Right ventricle myocardium superior (tissue), 1 donor: ENCODE measurements at regions not wholly inside any gene's neighbourhood (a gene's known extent, or its start where the extent isn't known, plus 50 kb on each side); places are given as distances from the start of the nearest gene placed in this dataset.

Source experiments
- ATAC-seq: fragments of 200-7000 bp; cut with Tn5 transposase; one replicate; pipeline ENCODE4 v1.9.1; 2020; ENCODE audit warnings: mild to moderate bottlenecking; ENCODE audit not compliant: poor library complexity
- DNase-seq: peaks from one replicate; pipeline ENCODE4 v3.0.0-alpha.2; 2020
- intact Hi-C: fragments of 100-400 bp; cut with DNase I; formaldehyde crosslinking; loops from one replicate; pipeline ENCODE4 v1.11.2; 2022
- donor health status: DM: no; HTN: yes; CAD: no; lungs with severe emphysema.

DNA sequence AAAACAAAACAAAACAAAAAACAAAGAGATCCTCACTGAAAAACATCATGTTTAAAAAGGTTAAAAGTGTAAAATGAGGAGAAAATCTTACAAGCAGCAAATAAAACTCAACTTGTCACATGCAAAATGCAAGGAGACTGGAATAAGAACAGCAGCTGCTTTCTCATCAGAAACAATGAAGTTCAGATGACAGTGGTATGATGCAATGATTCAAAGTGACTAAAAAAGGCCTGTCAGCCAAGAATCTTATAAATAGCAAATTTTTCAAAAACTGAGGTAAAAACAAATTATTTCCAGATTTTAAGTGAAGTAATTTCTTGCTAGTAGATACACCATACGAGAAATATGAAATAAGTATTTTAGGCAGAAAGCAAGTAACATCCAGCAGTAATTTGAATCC lies 68.6 kb upstream of the EPHA3 start:
- ATAC-seq (no peak), DNase-seq (no peak)
- intact Hi-C loops, result no loop called here

DNA sequence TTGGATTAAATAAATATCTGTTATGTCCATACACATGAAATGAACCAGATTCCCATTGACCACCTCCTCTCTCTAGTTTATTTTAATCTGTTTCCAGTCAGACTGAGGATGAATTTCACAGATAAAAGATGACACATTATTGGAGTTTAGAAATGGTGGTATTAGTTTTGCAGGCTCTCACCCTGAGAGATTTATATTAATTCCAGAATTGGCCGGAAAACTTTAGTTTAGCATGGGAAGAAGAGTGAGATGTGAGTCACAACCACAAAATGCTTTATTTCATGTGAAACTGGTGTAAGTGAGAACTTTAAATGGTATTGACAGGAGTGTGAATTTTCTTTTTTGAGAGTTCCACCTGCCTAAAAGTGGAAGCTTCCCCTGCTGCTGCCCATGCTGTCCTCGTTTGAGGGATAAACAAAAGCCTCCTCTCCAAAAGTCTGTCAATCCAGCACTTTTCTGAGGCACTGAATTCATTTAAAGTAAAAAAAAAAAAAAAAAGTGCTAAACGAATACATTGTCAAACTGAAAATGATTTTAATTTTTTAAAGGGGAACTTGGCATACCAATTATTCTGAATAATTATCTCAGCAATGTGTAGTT lies 65.1 kb upstream of the EPHA3 start:
- ATAC-seq (no peak), DNase-seq (no peak)
- intact Hi-C loops, result no loop called here

DNA sequence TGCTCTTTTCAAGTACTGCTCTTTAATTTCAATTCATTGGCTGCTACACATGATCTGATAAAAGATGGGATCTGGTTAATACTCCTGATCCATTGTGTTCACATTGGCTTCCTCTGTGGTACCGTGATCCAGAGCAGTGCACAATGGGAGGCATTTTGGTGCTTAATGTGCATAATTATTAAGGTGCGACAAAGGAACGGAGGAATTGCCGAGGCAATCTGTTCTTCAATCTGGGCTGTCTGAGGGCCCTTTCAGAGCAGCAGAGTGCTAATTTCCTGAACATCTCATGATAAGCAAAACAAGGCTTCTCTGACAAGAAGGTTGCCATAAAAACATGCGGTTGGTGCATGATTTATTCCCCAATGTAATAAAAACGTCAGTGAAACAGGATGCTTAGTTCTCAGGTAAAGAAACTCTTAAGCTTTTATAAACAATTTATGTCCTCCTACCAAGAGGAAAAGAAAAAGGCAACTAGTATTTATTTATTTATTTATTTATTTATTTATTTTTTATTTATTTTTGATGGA lies 64.0 kb upstream of the EPHA3 start:
- no peak for DNase-seq
- ATAC-seq, result no peak
- intact Hi-C loops, result no loop called here

DNA sequence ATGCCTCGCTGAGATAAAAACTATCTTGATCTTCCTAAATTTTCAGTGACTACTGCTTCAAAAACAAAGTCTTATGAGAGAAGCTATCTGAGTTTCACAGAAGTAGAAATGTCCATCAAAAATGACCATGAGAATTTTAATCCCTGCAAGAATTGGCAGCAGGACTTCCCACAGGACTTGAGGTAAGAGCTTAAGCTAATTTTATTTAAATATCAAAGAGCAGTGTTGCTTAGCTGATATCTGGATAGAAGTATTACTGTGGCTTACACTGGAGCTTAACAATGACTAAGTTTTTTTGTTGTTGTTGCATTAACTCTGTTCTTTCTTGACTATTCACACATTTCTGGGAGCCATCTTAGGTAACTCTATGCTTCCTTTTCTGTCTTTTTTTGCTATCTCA lies 60.8 kb upstream of the EPHA3 start:
- no peak for DNase-seq
- no peak for ATAC-seq
- intact Hi-C loops, result no loop called here

DNA sequence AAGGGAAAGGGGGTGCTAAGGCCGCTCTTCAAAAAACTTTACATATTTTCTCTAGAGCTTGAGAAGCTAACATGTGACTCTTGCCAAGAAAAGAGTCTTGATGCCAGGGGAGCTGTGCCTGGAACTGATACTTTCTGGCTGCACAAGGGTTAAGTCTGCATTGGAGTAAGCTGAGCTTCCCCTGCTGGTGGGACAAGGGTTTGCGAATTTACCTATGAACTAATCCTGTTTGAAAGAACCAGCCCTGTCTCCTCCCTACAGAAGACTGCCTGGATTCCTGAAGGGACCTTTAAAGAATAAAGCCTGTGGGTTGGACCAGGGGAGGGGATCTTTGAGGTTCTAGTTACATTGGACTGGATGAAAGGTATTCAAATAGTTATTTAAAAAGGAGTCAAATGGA lies 58.3 kb upstream of the EPHA3 start:
- ATAC-seq, result no peak
- no peak for DNase-seq
- intact Hi-C loops, result no loop called here

DNA sequence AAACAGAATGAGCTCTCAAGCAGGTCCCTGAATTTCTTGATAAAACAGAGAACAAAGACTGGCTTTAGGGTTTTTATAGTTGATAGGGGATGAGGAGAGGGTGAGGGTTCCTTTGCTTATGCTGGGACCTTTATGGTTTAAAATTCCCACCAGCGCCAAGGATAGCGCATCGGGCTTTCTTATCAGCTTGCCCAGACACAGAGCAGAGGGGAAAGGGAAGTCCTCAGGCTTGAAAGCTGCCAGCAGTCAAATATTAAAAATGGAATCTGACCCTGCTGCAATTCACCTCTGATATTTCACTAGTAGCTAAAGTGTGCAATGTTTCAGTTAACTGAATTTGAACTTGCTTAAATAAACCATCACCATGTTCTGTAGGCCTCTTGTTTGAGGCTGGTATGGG lies 55.0 kb upstream of the EPHA3 start:
- no peak for ATAC-seq
- DNase-seq, result no peak
- intact Hi-C loops, result no loop called here

DNA sequence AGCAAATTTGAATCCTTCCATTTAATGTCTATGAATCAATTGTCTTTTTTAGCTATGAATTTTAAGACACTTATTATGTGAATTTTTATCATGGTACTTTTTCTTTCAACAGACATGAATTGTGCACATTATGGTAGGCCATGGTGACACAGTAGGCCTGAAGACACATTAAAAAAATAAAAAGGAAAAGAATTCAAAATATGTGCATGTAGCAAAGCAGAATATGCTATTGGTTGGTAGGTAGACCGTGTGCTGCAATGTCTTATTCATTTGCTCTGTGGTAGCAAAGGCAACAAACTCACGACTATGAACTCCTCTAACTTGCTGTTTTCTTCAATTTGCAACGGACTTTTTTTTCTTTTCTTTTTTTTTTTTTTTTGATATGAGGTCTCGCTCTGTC lies 50.0 kb upstream of the EPHA3 start:
- no peak for ATAC-seq
- DNase-seq, result no peak
- intact Hi-C loops, result no loop called here
